ENCODE measurements at regions not wholly inside any gene's neighbourhood (a gene's known extent, or its start where the extent isn't known, plus 50 kb on each side); places are given as distances from the start of the nearest gene placed in this dataset.
"Not testable (repeated sequence)": the region's sequence is repeated elsewhere in the genome, so short reads cannot be mapped to it uniquely, and the experiment has no call there.

DNA sequence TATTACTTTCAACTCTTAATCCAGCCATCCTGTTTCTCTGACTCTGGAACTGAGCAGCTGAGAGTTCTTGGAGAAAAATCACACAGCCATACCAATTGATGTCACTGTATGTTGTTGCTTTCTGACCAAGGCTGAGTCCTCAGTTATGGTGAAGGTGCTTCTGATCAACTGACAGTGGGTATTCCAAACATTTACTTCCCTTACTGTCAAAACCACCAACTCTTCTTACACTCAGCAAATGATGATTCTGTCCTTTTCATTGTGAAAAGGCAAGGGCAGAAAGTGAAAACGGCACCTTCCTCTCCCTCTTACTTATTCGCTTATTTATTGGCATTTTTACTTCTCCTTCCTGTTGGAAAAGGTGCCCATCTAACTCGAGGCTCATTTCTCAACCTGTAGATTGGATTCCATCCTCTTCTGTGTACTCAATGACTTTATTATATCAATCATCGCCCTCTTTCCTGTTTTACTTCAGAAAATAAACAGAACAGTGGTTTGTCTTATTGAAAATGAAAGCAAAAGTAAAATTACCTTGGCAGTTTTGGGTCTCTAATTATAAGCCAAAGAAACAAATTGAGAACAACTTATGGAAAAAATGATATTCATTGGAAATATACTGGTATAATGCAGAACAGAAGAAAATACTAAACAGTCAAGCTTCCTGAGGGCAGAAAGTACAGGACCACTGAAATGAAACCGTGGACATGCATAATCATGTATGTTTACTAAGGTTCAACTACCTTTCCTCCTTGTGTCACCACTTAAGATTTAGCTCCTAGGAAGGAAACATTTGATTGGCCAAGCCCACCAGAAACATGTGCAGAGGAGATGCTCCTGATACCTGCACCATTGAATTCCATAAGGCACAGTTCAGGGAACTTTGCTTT is 104.5 kb upstream of the CHD1 start:
- H3K9me3 ChIP-seq (ENCODE audit: severe bottlenecking) = no peaks in the 10 kb centered on the region
- no peaks in the 10 kb centered on the region for H3K36me3 ChIP-seq (ENCODE audit: low read depth)
- H3K27ac ChIP-seq (ENCODE audit: poor library complexity, severe bottlenecking) = no peak overlapping the region
- H3K4me1 ChIP-seq (ENCODE audit: insufficient read depth, poor library complexity, severe bottlenecking) = peaks cover 16% of the 10 kb centered on the region
- ATAC-seq (ENCODE audit: low read depth) = peak; percentile 42
- peak overlapping the region; percentile 16 for H3K4me3 ChIP-seq (ENCODE audit: severe bottlenecking)
- DNase-seq (ENCODE audit: low spot score) = no peak
- H3K27me3 ChIP-seq (ENCODE audit: insufficient read depth, poor library complexity, severe bottlenecking) = no peaks in the 10 kb centered on the region
- TF ChIP-seq, protein P1, sequence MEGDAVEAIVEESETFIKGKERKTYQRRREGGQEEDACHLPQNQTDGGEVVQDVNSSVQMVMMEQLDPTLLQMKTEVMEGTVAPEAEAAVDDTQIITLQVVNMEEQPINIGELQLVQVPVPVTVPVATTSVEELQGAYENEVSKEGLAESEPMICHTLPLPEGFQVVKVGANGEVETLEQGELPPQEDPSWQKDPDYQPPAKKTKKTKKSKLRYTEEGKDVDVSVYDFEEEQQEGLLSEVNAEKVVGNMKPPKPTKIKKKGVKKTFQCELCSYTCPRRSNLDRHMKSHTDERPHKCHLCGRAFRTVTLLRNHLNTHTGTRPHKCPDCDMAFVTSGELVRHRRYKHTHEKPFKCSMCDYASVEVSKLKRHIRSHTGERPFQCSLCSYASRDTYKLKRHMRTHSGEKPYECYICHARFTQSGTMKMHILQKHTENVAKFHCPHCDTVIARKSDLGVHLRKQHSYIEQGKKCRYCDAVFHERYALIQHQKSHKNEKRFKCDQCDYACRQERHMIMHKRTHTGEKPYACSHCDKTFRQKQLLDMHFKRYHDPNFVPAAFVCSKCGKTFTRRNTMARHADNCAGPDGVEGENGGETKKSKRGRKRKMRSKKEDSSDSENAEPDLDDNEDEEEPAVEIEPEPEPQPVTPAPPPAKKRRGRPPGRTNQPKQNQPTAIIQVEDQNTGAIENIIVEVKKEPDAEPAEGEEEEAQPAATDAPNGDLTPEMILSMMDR (IDR thresholded peaks at IDR 0.05; ENCODE audit: poor library complexity, severe bottlenecking) = no peak

DNA sequence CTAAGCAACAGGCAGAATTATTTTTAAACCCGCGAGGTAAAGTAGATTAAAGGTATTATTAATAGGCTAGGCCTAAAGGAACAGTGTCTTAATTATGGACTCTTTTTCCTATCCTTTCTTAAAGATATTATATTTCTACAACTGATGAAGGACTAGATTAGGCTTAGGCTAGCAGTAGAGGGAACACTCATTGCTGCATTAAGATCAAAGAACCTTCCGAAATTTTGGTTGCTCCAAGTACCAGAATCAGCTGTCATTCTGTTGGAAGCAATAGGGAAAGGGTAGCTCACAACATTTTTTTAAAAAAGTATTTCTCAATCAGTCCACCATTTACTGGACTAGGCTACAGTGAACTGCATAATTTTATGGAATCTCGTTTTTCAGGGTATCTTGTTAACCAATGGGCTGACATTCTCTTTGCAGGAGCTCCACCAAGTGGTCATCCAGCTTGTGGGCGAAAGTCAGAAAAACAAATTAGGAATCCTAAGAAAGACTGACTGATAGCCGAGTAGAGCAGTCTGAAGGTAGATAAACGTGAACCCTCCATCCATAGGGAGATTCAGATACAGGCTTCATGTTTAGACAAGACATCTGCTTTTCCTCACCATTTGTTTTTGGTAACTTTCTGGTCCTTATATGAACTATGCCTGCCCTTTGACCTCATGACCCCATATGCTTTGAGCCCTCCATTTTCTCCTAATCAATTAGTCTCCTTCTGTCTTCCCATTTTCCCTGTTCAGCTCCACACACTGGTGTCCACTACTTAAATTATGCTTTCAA is 103.6 kb upstream of the CHD1 start:
- Histone ChIP-seq H3K9me3 (ENCODE audit: severe bottlenecking) (no peaks in the 10 kb centered on the region), H3K27ac (ENCODE audit: poor library complexity, severe bottlenecking) (no peak overlapping the region), H3K4me1 (ENCODE audit: insufficient read depth, poor library complexity, severe bottlenecking) (peaks cover 11% of the 10 kb centered on the region), H3K4me3 (ENCODE audit: severe bottlenecking) (no peak overlapping the region), H3K27me3 (ENCODE audit: insufficient read depth, poor library complexity, severe bottlenecking) (no peaks in the 10 kb centered on the region), H3K36me3 (ENCODE audit: low read depth) (no peaks in the 10 kb centered on the region)
- ATAC-seq (ENCODE audit: low read depth) (peak; percentile 79), DNase-seq (ENCODE audit: low spot score) (no peak)
- TF ChIP-seq, protein P1 (IDR thresholded peaks at IDR 0.05; ENCODE audit: poor library complexity, severe bottlenecking) = peak; percentile 96

DNA sequence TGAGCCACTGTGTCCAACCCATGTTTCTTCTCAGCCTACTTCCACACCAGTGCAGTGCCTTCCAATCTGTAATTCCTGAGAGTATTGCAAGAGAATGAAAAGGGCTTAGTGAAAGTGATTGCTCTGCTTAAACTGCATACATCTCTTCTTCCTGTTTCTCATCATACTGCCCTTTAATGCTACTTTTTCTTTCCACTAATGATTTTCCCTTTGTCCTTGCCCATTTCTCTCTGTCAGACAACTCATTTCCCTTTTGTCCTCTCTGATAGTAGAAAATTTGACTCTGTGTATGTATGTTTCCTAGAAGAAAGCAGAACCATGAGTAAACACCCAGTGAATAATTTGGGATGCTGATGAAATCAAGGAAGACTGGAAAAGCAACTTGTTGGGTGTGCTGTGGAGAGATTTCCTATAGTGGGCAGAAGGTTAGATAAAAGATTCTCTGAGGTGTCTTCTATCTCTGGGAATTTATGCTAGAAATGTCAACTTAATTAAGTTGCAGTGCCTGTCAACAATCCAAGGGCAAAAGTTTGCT is 102.2 kb upstream of the CHD1 start:
- H3K27me3 ChIP-seq (ENCODE audit: insufficient read depth, poor library complexity, severe bottlenecking) = no peaks in the 10 kb centered on the region
- no peak for DNase-seq (ENCODE audit: low spot score)
- H3K4me3 ChIP-seq (ENCODE audit: severe bottlenecking) = no peak overlapping the region
- no peak overlapping the region for H3K27ac ChIP-seq (ENCODE audit: poor library complexity, severe bottlenecking)
- no peaks in the 10 kb centered on the region for H3K36me3 ChIP-seq (ENCODE audit: low read depth)
- TF ChIP-seq, protein P1 (IDR thresholded peaks at IDR 0.05; ENCODE audit: poor library complexity, severe bottlenecking) = no peak
- H3K9me3 ChIP-seq (ENCODE audit: severe bottlenecking) = no peaks in the 10 kb centered on the region
- no peak for ATAC-seq (ENCODE audit: low read depth)
- H3K4me1 ChIP-seq (ENCODE audit: insufficient read depth, poor library complexity, severe bottlenecking) = peaks cover 11% of the 10 kb centered on the region

DNA sequence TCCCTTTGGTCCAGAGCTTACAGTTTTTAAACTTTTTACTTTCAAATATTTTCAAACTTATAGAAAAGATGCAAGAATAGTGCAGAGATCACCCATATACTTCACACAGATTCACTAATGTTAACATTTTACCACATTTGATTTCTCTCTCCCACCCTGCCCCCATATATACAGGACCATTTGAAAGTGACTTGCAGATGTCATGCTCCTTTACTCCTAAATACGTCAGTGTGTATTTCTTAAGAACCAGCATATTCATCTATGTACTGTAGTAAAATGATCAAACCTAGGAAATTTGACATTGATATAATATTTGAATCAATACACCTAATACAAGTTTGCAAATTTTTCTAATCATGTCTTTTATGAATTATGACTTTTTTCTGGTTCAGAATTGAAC is 100.4 kb upstream of the CHD1 start:
- Histone ChIP-seq H3K9me3 (ENCODE audit: severe bottlenecking) (no peaks in the 10 kb centered on the region), H3K27ac (ENCODE audit: poor library complexity, severe bottlenecking) (no peak overlapping the region), H3K36me3 (ENCODE audit: low read depth) (no peaks in the 10 kb centered on the region), H3K27me3 (ENCODE audit: insufficient read depth, poor library complexity, severe bottlenecking) (no peaks in the 10 kb centered on the region), H3K4me1 (ENCODE audit: insufficient read depth, poor library complexity, severe bottlenecking) (peaks cover 11% of the 10 kb centered on the region), H3K4me3 (ENCODE audit: severe bottlenecking) (no peak overlapping the region)
- no peak for DNase-seq (ENCODE audit: low spot score)
- no peak for ATAC-seq (ENCODE audit: low read depth)
- TF ChIP-seq, protein P1 (IDR thresholded peaks at IDR 0.05; ENCODE audit: poor library complexity, severe bottlenecking) = no peak

DNA sequence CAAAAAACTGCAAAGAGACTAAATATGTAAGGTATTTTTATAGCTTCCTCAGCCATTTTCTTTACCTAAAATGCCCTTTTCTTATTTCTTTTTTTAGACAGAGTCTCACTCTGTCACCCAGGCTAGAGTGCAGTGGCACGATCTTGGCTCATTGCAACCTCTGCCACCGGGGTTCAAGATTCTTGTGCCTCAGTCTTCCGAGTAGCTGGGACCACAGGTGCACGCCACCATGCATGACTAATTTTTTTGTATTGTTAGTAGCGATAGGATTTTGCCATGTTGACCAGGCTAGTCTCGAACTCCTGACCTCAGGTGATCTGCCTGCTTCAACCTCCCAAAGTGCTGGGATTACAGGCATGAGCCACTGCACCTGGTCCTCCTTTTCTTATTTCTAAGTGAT is 99.4 kb upstream of the CHD1 start:
- ATAC-seq (ENCODE audit: low read depth); H3K4me3 ChIP-seq (ENCODE audit: severe bottlenecking); H3K9me3 ChIP-seq (ENCODE audit: severe bottlenecking); DNase-seq (ENCODE audit: low spot score); H3K4me1 ChIP-seq (ENCODE audit: insufficient read depth, poor library complexity, severe bottlenecking); H3K27me3 ChIP-seq (ENCODE audit: insufficient read depth, poor library complexity, severe bottlenecking); H3K27ac ChIP-seq (ENCODE audit: poor library complexity, severe bottlenecking); H3K36me3 ChIP-seq (ENCODE audit: low read depth): not testable (repeated sequence)
